NB4 (cell line): ENCODE measurements at regions not wholly inside any gene's neighbourhood (a gene's known extent, or its start where the extent isn't known, plus 50 kb on each side); places are given as distances from the start of the nearest gene placed in this dataset.

Source experiments
- POLR2A ChIP-seq: IDR thresholded peaks from 2 replicates; pipeline ENCODE4 v1.6.1; 2011; ENCODE audit warnings: mild to moderate bottlenecking; ENCODE audit not compliant: insufficient read length; ENCODE audit errors: extremely low read depth
- TF ChIP-seq, protein P1 (sequence below): IDR thresholded peaks from one replicate; pipeline ENCODE4 v1.5.1; 2012; ENCODE audit warnings: low read depth, low read length

DNA sequence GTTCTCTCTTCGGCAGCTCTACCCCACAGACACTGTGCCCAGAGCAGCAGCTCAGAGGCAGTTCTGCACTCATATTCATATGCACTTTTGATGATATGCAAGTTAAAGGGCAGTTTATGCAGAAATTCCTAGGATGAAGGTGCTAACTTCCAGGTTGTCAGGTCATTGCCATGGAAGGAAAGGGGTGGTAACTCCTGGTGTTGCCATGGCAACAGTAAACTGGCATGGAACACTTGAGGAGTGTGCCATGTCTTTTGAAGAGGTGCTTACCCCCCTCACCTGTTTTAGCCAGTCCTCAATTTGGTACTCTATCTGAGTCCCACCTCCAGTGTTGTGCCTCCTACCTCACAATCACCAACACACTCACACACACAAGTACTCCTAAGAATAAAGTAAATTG, 539.4 kb upstream of the BTBD3 start:
- no peak for TF ChIP-seq POLR2A
- TF ChIP-seq, protein P1, sequence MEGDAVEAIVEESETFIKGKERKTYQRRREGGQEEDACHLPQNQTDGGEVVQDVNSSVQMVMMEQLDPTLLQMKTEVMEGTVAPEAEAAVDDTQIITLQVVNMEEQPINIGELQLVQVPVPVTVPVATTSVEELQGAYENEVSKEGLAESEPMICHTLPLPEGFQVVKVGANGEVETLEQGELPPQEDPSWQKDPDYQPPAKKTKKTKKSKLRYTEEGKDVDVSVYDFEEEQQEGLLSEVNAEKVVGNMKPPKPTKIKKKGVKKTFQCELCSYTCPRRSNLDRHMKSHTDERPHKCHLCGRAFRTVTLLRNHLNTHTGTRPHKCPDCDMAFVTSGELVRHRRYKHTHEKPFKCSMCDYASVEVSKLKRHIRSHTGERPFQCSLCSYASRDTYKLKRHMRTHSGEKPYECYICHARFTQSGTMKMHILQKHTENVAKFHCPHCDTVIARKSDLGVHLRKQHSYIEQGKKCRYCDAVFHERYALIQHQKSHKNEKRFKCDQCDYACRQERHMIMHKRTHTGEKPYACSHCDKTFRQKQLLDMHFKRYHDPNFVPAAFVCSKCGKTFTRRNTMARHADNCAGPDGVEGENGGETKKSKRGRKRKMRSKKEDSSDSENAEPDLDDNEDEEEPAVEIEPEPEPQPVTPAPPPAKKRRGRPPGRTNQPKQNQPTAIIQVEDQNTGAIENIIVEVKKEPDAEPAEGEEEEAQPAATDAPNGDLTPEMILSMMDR: no peak
